ENCODE measurements at regions not wholly inside any gene's neighbourhood (a gene's known extent, or its start where the extent isn't known, plus 50 kb on each side); places are given as distances from the start of the nearest gene placed in this dataset.
"Not testable (repeated sequence)": the region's sequence is repeated elsewhere in the genome, so short reads cannot be mapped to it uniquely, and the experiment has no call there.

- TF ChIP-seq CTCF (conservative IDR thresholded peaks at IDR 0.05); EZH2 (IDR thresholded peaks at IDR 0.05; ENCODE audit: low read depth): not testable (repeated sequence)
Measured at GRCh38 chr10:46773897-46774236, 137.4 kb upstream of the PTPN20 start.
